ENCODE measurements at regions not wholly inside any gene's neighbourhood (a gene's known extent, or its start where the extent isn't known, plus 50 kb on each side); places are given as distances from the start of the nearest gene placed in this dataset.

DNA sequence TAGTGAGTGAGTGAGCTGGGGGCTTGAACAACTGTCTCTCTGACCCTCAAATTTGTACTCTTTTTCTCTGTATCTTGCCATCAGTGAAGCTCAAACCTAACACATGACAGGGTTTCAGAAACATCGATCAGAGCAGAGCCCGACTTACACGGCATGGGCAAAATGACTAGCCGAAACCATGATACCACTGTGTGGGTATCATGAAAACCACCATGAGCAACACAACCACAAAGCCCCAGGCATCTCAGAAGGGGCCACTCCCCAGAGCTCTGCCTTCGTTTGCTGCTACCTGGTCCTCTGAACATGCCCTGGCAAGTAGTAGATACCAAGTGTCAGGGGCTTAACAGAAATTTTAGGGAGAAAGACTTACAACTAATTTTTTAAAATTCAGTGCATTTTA, 308.5 kb downstream of the WDR11 start:
- H3K36me3 ChIP-seq (ENCODE audit: control insufficient read depth, insufficient read depth, low read length), result no peaks in the 10 kb centered on the region
- no peak for DNase-seq
- 90% methylated on average over 4 of the region's 5 CpGs for WGBS (ENCODE audit: insufficient coverage)
- no peaks in the 10 kb centered on the region for H3K9me3 ChIP-seq (replicated peaks; ENCODE audit: control insufficient read depth, low read depth, low read length)
- H3K4me1 ChIP-seq (ENCODE audit: control insufficient read depth, insufficient read depth, low read length), result no peaks in the 10 kb centered on the region
- H3K27ac ChIP-seq (ENCODE audit: low read length), result no peak overlapping the region
- H3K4me3 ChIP-seq (ENCODE audit: low read length), result no peak overlapping the region
- H3K27me3 ChIP-seq (ENCODE audit: control insufficient read depth, insufficient read depth, low read length), result peaks cover 2% of the 10 kb centered on the region

DNA sequence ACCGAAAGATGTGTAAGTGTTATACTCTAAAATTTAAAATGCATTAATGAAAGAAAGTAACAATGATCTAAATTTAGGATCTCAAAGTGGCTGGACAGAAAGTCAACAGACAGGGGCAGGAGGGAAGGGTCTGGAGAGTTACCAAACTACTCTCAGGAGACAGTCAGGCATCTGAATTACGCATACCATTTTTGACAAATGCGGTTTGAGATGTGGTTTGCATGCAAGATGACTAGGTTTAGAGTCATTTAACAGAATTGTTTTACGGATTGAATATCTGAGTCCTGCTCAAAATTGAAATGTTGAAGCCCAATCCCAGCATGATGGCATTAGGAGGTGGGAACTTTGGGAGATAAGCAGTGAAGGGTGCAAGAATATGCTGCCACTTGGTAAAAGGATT, 314.1 kb downstream of the WDR11 start:
- H3K36me3 ChIP-seq (ENCODE audit: control insufficient read depth, insufficient read depth, low read length), result no peaks in the 10 kb centered on the region
- WGBS (ENCODE audit: insufficient coverage), result 92% methylated on average over 3 of the region's 4 CpGs
- no peaks in the 10 kb centered on the region for H3K4me1 ChIP-seq (ENCODE audit: control insufficient read depth, insufficient read depth, low read length)
- no peaks in the 10 kb centered on the region for H3K9me3 ChIP-seq (replicated peaks; ENCODE audit: control insufficient read depth, low read depth, low read length)
- no peak overlapping the region for H3K27ac ChIP-seq (ENCODE audit: low read length)
- no peak overlapping the region for H3K4me3 ChIP-seq (ENCODE audit: low read length)
- no peak for DNase-seq
- peaks cover 4% of the 10 kb centered on the region for H3K27me3 ChIP-seq (ENCODE audit: control insufficient read depth, insufficient read depth, low read length)

DNA sequence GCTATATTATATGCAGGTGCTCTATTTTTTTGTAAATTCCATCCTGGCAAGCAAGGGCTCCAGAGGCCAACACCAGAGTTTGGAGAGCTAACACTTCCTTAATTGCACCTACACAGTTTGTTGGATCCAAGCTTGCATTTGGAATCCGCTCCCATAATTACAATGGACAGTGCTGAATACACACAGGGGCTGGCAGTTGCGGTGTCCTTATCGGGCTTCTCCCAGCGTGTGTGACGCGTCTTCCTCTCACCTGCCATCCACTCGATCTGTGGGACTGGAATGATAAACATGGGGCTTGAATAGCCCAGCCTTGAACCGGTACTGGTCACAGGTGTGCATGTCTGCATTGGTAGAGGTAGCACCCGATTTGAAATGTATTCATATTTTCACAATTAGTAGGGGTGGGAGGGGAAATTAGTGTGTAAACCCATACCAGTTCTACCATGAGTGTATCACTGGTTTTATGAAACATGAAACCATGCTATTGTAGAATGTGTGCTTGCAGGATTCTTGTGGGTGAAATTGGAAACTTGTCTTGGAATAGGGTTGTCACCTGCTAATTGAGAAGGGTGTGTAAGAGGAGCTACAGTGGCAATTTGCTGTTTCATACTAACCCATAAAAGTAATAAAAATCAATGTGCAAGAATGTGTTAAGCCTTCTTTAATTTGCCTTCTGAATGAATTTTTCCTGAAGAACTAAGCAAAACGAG, 316.5 kb downstream of the WDR11 start:
- WGBS (ENCODE audit: insufficient coverage), result 73% methylated on average over 4 of the region's 10 CpGs
- H3K27me3 ChIP-seq (ENCODE audit: control insufficient read depth, insufficient read depth, low read length), result peaks cover 2% of the 10 kb centered on the region
- H3K9me3 ChIP-seq (replicated peaks; ENCODE audit: control insufficient read depth, low read depth, low read length), result no peaks in the 10 kb centered on the region
- H3K27ac ChIP-seq (ENCODE audit: low read length), result no peak overlapping the region
- no peak overlapping the region for H3K4me3 ChIP-seq (ENCODE audit: low read length)
- no peaks in the 10 kb centered on the region for H3K36me3 ChIP-seq (ENCODE audit: control insufficient read depth, insufficient read depth, low read length)
- H3K4me1 ChIP-seq (ENCODE audit: control insufficient read depth, insufficient read depth, low read length), result no peaks in the 10 kb centered on the region
- no peak for DNase-seq

DNA sequence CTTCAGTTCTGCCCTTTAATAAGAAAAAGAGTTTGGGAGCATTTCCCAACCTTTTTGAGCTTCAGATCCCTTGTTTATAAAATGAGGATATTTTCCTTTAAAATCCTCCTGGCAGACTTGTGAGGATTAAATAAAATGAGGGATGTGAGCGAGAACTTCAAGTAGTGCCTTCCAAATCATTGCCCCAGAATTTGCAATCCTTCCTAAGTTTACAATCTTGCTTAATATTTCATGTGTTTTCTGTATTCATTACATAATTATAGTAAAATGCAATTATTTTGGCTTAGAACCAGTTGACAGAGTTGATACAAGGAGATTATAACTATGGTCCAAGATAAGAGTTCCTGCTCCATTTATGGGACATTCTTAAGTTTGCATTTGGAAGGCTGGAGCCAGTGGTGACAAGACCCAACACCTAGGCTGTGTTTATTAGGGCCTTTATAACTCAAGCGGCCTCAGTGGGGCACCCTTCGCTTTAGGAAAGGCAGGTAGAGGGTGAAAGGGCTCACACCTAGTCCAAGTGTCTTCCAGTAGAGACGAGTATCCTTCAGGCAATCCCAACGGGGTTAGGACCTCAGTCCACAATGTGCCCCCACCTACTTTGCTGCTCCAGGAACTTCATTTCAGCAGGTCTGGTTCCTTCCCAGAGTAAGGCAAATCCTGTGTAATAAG, 317.5 kb downstream of the WDR11 start:
- 63% methylated on average over 4 of the region's 5 CpGs for WGBS (ENCODE audit: insufficient coverage)
- peaks cover 2% of the 10 kb centered on the region for H3K27me3 ChIP-seq (ENCODE audit: control insufficient read depth, insufficient read depth, low read length)
- H3K36me3 ChIP-seq (ENCODE audit: control insufficient read depth, insufficient read depth, low read length), result no peaks in the 10 kb centered on the region
- H3K4me1 ChIP-seq (ENCODE audit: control insufficient read depth, insufficient read depth, low read length), result no peaks in the 10 kb centered on the region
- H3K9me3 ChIP-seq (replicated peaks; ENCODE audit: control insufficient read depth, low read depth, low read length), result no peaks in the 10 kb centered on the region
- DNase-seq, result no peak
- H3K4me3 ChIP-seq (ENCODE audit: low read length), result no peak overlapping the region
- H3K27ac ChIP-seq (ENCODE audit: low read length), result no peak overlapping the region

DNA sequence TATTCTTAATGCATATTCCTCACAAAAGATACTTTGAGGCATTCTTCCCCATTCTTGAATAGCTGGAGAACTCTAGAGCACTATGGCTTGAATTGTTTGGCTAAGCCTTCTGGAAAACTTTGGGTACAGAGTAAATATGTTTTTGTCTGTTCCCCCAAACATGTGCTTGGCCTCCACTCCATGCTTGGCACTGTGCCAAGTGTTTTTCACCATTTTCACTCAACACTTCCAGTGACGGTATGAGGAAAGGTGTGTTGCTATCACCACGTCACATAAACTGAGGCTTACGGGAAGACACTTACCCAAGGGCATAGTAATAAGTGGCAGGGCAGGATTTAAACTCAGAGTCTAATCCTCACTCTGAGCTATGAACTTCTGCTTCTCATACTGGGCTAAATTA, 318.2 kb downstream of the WDR11 start:
- no peak overlapping the region for H3K27ac ChIP-seq (ENCODE audit: low read length)
- peaks cover 2% of the 10 kb centered on the region for H3K27me3 ChIP-seq (ENCODE audit: control insufficient read depth, insufficient read depth, low read length)
- WGBS (ENCODE audit: insufficient coverage), result 60% methylated on average over 2 of the region's 3 CpGs
- H3K4me1 ChIP-seq (ENCODE audit: control insufficient read depth, insufficient read depth, low read length), result no peaks in the 10 kb centered on the region
- no peak for DNase-seq
- no peaks in the 10 kb centered on the region for H3K9me3 ChIP-seq (replicated peaks; ENCODE audit: control insufficient read depth, low read depth, low read length)
- no peak overlapping the region for H3K4me3 ChIP-seq (ENCODE audit: low read length)
- no peaks in the 10 kb centered on the region for H3K36me3 ChIP-seq (ENCODE audit: control insufficient read depth, insufficient read depth, low read length)

DNA sequence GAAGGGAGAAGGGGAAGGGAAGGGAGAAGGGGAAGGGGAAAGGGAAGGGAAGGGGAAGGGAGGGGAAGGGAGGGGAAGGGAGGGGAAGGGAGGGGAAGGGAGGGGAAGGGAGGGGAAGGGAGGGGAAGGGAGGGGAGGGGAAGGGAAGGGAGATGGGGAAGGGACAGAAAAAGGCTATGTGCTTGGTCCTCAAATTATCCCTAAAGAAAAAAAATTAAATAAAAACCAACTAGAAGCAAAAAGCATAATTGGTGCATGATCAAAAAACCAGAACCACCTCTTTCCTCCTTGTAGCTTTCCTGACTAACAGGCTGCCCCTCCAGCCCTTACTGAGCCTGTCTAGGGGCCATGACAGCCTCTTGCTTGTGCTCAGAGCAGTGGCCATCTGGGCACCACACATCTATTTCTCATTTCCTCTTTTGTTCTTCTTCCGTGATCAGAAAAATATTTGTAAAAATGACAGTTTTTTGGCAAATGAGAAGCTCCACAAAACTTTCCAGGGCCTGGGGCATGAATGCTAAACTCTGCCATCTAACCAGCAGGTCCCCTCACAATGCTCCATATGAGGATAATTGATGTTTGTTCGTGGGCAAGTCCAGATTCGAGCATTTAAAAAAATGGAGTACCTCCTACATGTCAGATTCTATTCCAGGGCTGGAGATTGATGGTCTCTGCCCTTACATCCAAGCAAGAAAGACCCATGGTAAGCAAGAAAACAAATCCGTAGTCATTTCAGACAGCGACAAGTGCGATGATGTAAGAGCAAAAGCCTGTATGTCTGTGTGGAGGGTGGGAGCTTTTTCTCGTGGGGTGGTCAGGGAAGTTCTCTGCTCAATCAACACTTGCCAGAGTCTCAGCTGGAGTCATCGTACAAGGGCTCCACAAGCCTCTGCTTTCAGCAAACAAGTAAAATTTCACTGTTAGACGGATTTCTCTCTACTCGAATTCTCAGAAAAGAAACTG, 320.9 kb downstream of the WDR11 start:
- Histone ChIP-seq H3K36me3 (ENCODE audit: control insufficient read depth, insufficient read depth, low read length) (no peaks in the 10 kb centered on the region), H3K4me3 (ENCODE audit: low read length) (no peak overlapping the region), H3K27me3 (ENCODE audit: control insufficient read depth, insufficient read depth, low read length) (peaks cover 2% of the 10 kb centered on the region), H3K4me1 (ENCODE audit: control insufficient read depth, insufficient read depth, low read length) (no peaks in the 10 kb centered on the region), H3K9me3 (replicated peaks; ENCODE audit: control insufficient read depth, low read depth, low read length) (no peaks in the 10 kb centered on the region), H3K27ac (ENCODE audit: low read length) (no peak overlapping the region)
- no peak for DNase-seq
- WGBS (ENCODE audit: insufficient coverage), result 80% methylated on average over 5 of the region's 10 CpGs

DNA sequence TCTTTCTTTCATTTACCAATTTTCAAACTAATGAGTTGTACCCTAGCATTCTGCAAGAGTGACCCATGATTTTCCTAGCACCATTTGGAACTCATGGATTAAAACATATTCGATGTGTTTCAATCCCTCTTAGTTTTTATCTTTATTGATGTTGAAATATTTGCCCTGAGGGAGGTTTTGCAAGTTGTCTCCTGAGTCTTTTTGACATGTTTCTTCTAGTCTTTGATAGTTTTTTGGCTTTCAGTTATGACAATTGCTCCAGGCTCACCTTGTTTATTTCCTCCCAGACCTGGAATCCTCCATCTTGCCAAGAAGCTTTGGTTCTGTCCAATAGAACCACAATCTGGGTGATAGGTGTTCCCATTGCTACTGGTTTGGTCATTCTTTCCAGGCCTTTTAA, 327.8 kb downstream of the WDR11 start:
- Histone ChIP-seq H3K36me3 (ENCODE audit: control insufficient read depth, insufficient read depth, low read length) (no peaks in the 10 kb centered on the region), H3K4me1 (ENCODE audit: control insufficient read depth, insufficient read depth, low read length) (no peaks in the 10 kb centered on the region), H3K4me3 (ENCODE audit: low read length) (no peak overlapping the region), H3K27me3 (ENCODE audit: control insufficient read depth, insufficient read depth, low read length) (no peaks in the 10 kb centered on the region), H3K9me3 (replicated peaks; ENCODE audit: control insufficient read depth, low read depth, low read length) (no peaks in the 10 kb centered on the region), H3K27ac (ENCODE audit: low read length) (no peak overlapping the region)
- WGBS (ENCODE audit: insufficient coverage), result no CpG with 5 or more reads among the region's 1 CpG
- DNase-seq, result no peak

DNA sequence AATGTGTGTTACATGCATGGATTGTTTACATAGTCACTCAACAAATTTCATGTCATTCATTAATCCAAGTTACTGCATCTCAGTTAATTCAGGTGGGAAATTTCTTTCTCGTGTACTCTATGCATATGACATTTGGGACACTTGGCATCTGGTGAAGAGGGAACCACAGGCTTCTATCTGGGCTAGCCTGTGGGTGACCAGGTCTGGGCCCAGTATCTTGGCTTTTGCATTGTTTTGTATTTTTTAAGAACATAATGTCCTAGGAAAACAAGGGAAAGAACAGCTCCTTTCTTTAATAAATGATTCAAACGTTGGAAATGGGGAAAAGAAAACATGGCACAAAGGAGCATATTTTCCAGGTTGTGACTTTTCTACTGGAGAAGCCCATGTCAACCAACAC, 331.1 kb downstream of the WDR11 start:
- WGBS (ENCODE audit: insufficient coverage), result 67% methylated on average over 1 of the region's 2 CpGs
- H3K36me3 ChIP-seq (ENCODE audit: control insufficient read depth, insufficient read depth, low read length), result no peaks in the 10 kb centered on the region
- no peak overlapping the region for H3K4me3 ChIP-seq (ENCODE audit: low read length)
- peaks cover 4% of the 10 kb centered on the region for H3K4me1 ChIP-seq (ENCODE audit: control insufficient read depth, insufficient read depth, low read length)
- H3K27ac ChIP-seq (ENCODE audit: low read length), result no peak overlapping the region
- no peaks in the 10 kb centered on the region for H3K9me3 ChIP-seq (replicated peaks; ENCODE audit: control insufficient read depth, low read depth, low read length)
- no peaks in the 10 kb centered on the region for H3K27me3 ChIP-seq (ENCODE audit: control insufficient read depth, insufficient read depth, low read length)
- DNase-seq, result no peak

DNA sequence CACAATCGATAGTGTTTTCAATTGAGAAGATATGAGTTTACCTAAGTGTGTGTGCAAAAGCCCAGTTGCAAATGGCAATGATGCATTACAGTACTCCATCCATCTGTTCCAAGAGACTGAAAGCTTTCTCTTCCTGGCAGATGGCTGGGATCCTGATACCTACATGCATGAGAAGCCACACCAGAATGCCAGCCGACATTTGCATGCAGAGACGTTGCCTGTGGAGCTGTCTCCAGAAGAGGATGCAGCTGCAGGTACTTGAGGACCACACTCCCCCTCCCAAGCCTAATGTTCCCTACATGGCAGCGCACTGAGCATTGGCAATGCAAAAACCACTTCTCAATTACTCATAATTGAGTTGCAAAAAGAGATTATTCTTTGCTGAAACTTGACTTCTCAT, 332.1 kb downstream of the WDR11 start:
- Histone ChIP-seq H3K9me3 (replicated peaks; ENCODE audit: control insufficient read depth, low read depth, low read length) (no peaks in the 10 kb centered on the region), H3K4me1 (ENCODE audit: control insufficient read depth, insufficient read depth, low read length) (peaks cover 4% of the 10 kb centered on the region), H3K4me3 (ENCODE audit: low read length) (no peak overlapping the region), H3K27me3 (ENCODE audit: control insufficient read depth, insufficient read depth, low read length) (no peaks in the 10 kb centered on the region), H3K27ac (ENCODE audit: low read length) (no peak overlapping the region), H3K36me3 (ENCODE audit: control insufficient read depth, insufficient read depth, low read length) (no peaks in the 10 kb centered on the region)
- no peak for DNase-seq
- 40% methylated on average over 1 of the region's 4 CpGs for WGBS (ENCODE audit: insufficient coverage)

DNA sequence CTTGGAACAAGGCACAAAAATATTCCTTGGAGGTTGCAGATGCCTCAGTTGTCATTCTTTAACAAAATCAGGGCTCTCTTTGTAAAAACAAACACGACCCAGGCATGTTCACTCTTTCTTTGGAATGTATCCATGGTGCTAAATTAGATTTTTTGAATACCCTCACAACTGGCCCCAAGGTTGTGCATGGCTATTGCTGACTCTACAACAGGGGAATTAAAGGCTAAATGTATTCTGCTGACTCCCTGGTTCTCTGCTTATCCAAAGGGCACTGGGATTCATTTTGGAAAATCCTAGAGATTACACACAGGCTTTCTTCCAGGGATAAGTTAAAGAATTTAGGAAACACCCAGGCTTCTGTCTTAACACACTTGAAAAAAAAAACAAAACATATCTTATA, 332.5 kb downstream of the WDR11 start:
- Histone ChIP-seq H3K36me3 (ENCODE audit: control insufficient read depth, insufficient read depth, low read length) (no peaks in the 10 kb centered on the region), H3K27ac (ENCODE audit: low read length) (no peak overlapping the region), H3K9me3 (replicated peaks; ENCODE audit: control insufficient read depth, low read depth, low read length) (no peaks in the 10 kb centered on the region), H3K4me1 (ENCODE audit: control insufficient read depth, insufficient read depth, low read length) (peaks cover 4% of the 10 kb centered on the region), H3K4me3 (ENCODE audit: low read length) (no peak overlapping the region), H3K27me3 (ENCODE audit: control insufficient read depth, insufficient read depth, low read length) (no peaks in the 10 kb centered on the region)
- no peak for DNase-seq
- no CpG with 5 or more reads among the region's 1 CpG for WGBS (ENCODE audit: insufficient coverage)
